MCF 10A (cell line): ENCODE measurements at regions not wholly inside any gene's neighbourhood (a gene's known extent, or its start where the extent isn't known, plus 50 kb on each side); places are given as distances from the start of the nearest gene placed in this dataset.

Source experiments
- BruUV-seq: library from RNA; stranded (reverse); fragments of 400-500 nt; replicated peaks from 2 replicates; lab custom pipeline; 2021; lab: Mats Ljungman, UMichigan
- CTCF ChIA-PET: fragments of 300-600 bp; sonication (Branson Sonifier 250); formaldehyde crosslinking; extraction: SDS; loops from one replicate; lab custom pipeline; 2021; ENCODE audit warnings: antibody characterized with exemption, inconsistent platforms; lab: Yijun Ruan, JAX
- POLR2A ChIA-PET: fragments of 300-600, 350-650 bp; sonication (Branson Sonifier 250); formaldehyde crosslinking; extraction: SDS; loops from one replicate; lab custom pipeline; 2020; ENCODE audit warnings: antibody characterized with exemption, inconsistent platforms; lab: Yijun Ruan, JAX
- DNase-seq: peaks from one replicate; pipeline ENCODE4 v3.0.0-alpha.2; 2018; ENCODE audit not compliant: unreplicated experiment
- H3K27ac Mint-ChIP-seq: one replicate; pipeline ENCODE4 v1.8.0; 2022; ENCODE audit warnings: mild to moderate bottlenecking, low read depth, mixed read lengths; ENCODE audit not compliant: unreplicated experiment
- H3K27me3 Mint-ChIP-seq: one replicate; pipeline ENCODE4 v1.8.0; 2022; ENCODE audit warnings: mixed read lengths; ENCODE audit not compliant: insufficient read depth, unreplicated experiment
- H3K36me3 Mint-ChIP-seq: one replicate; pipeline ENCODE4 v1.8.0; 2022; ENCODE audit warnings: mild to moderate bottlenecking, moderate library complexity, mixed read lengths; ENCODE audit not compliant: insufficient read depth, unreplicated experiment
- H3K4me1 Mint-ChIP-seq: one replicate; pipeline ENCODE4 v1.8.0; 2022; ENCODE audit warnings: mixed read lengths; ENCODE audit not compliant: insufficient read depth, unreplicated experiment
- H3K4me3 Mint-ChIP-seq: one replicate; pipeline ENCODE4 v1.8.0; 2022; ENCODE audit warnings: mild to moderate bottlenecking, moderate library complexity, mixed read lengths; ENCODE audit not compliant: unreplicated experiment
- H3K9me3 Mint-ChIP-seq: one replicate; pipeline ENCODE4 v1.8.0; 2022; ENCODE audit warnings: mixed read lengths; ENCODE audit not compliant: unreplicated experiment
- intact Hi-C: fragments of 100-400 bp; cut with micrococcal nuclease; formaldehyde crosslinking; loops from 2 replicates; pipeline ENCODE4 v1.14.1; 2022
- TF ChIP-seq, protein P1 (sequence below): fragments of 200-600 bp; IDR thresholded peaks from one replicate; pipeline ENCODE4 v1.8.0; 2022; ENCODE audit warnings: antibody characterized with exemption, mild to moderate bottlenecking; ENCODE audit not compliant: unreplicated experiment

DNA sequence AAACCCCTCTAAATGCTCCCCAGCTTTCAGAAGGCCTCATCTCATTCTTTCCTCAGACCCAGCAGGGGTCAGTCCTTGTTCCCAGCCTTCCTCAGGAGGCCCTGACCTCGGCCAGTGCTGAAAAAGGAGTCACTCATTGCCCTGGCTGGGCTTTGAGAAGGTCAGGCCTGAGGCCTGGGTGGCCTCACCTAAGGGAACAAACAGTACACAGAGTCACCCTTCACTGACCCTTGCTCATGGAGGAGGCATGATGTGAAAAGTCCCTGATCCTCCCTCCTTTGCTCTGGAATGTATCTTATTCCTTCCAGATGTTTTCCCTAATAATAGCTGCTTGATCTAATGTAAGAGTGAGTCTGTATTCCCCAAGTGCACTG lies 117.7 kb upstream of the SLC44A3 start:
- no peak overlapping the region for H3K4me3 Mint-ChIP-seq
- no peaks in the 10 kb centered on the region for H3K27me3 Mint-ChIP-seq
- TF ChIP-seq, protein P1, sequence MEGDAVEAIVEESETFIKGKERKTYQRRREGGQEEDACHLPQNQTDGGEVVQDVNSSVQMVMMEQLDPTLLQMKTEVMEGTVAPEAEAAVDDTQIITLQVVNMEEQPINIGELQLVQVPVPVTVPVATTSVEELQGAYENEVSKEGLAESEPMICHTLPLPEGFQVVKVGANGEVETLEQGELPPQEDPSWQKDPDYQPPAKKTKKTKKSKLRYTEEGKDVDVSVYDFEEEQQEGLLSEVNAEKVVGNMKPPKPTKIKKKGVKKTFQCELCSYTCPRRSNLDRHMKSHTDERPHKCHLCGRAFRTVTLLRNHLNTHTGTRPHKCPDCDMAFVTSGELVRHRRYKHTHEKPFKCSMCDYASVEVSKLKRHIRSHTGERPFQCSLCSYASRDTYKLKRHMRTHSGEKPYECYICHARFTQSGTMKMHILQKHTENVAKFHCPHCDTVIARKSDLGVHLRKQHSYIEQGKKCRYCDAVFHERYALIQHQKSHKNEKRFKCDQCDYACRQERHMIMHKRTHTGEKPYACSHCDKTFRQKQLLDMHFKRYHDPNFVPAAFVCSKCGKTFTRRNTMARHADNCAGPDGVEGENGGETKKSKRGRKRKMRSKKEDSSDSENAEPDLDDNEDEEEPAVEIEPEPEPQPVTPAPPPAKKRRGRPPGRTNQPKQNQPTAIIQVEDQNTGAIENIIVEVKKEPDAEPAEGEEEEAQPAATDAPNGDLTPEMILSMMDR = no peak
- no peaks in the 10 kb centered on the region for H3K4me1 Mint-ChIP-seq
- no TSS peak for BruUV-seq
- intact Hi-C loops = no loop called here
- ChIA-PET POLR2A (no interaction called here), CTCF (interaction anchor here (0.7 kb wide), 1 partner anchor 91 kb away, joined by 3 read pairs; no protein-coding TSS in a partner anchor)
- no peak overlapping the region for H3K27ac Mint-ChIP-seq
- DNase-seq = no peak
- H3K9me3 Mint-ChIP-seq = no peaks in the 10 kb centered on the region
- H3K36me3 Mint-ChIP-seq = no peaks in the 10 kb centered on the region

GRCh38 chr1:94701796-94702441 lies 118.2 kb upstream of the SLC44A3 start:
- DNase-seq = no peak
- Mint-ChIP-seq H3K4me3 (no peak overlapping the region), H3K27ac (no peak overlapping the region), H3K9me3 (no peaks in the 10 kb centered on the region), H3K27me3 (no peaks in the 10 kb centered on the region), H3K4me1 (no peaks in the 10 kb centered on the region), H3K36me3 (no peaks in the 10 kb centered on the region)
- ChIA-PET CTCF (interaction anchor here (0.7 kb wide), 1 partner anchor 92 kb away, joined by 3 read pairs; no protein-coding TSS in a partner anchor), POLR2A (no interaction called here)
- TF ChIP-seq, protein P1 = no peak
- intact Hi-C loops = no loop called here
- BruUV-seq = no TSS peak

DNA sequence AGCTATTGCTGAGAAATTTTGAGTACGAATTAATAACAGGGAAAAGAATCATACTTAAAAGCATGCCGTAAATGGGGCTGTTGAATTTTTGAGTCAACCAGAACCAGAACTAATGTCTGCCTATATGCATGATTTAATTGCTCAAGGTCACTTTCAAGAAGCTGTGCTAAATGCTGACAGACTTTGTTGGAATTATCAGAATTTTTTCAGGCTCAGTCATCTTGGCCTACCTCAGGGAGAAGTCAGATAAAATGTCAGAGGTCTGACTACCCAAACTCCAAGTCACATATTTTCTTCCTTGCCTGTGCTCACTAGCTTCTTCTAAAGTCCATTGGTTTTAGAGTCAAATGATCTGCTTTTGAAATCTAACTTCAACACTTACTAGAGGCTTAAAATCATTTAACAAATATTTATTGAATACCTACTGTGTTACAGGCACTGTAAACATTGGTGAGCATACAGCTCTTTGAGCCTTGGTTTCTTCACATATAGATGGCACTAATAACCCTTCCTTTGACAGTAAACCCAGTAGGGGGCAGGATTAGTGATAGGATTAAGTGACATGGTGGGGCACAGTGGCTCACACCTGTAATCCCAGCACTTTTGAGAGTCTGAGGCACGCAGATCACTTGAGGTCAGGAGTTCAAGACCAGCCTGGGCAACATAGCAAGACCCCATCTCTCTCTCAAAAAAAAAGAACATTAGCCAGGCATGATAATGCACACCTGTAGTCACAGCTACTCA lies 121.2 kb upstream of the SLC44A3 start:
- H3K27me3 Mint-ChIP-seq = no peaks in the 10 kb centered on the region
- no peaks in the 10 kb centered on the region for H3K4me1 Mint-ChIP-seq
- no peak overlapping the region for H3K4me3 Mint-ChIP-seq
- H3K27ac Mint-ChIP-seq = no peak overlapping the region
- POLR2A ChIA-PET = interaction anchor here (0.6 kb wide), 1 partner anchor 50 kb away, joined by 3 read pairs; no protein-coding TSS in a partner anchor
- CTCF ChIA-PET = interaction anchor here (0.8 to 1.6 kb wide), 3 partner anchors 17 to 168 kb away, joined by 3 to 4 read pairs (median 4); no protein-coding TSS in a partner anchor
- intact Hi-C loops = no loop called here
- DNase-seq = no peak
- no TSS peak for BruUV-seq
- H3K36me3 Mint-ChIP-seq = no peaks in the 10 kb centered on the region
- TF ChIP-seq, protein P1 = no peak
- peaks cover 3% of the 10 kb centered on the region for H3K9me3 Mint-ChIP-seq

DNA sequence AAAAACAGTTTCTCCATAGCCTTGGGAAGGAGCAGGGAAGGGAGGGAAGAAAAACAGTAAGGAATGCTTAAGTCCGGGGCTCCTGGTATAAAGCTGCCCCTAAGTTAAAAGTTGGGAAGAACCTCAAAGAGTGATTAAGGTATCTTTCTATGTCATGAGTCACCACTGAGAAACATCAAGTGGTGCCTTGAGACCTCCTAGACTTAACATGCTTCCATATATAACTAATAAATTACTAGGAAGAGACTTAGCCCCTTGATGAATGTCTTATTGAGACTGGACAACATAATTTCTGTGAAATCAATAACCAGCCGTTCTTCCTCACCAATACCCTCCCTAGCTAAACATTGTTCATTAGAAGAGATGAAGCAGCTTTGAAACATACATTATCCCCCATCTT lies 121.8 kb upstream of the SLC44A3 start:
- CTCF ChIA-PET = interaction anchor here (0.6 to 1.6 kb wide), 4 partner anchors 10 to 167 kb away, joined by 3 to 4 read pairs (median 4); no protein-coding TSS in a partner anchor
- H3K9me3 Mint-ChIP-seq = peaks cover 7% of the 10 kb centered on the region
- H3K4me3 Mint-ChIP-seq = no peak overlapping the region
- no peaks in the 10 kb centered on the region for H3K36me3 Mint-ChIP-seq
- no peaks in the 10 kb centered on the region for H3K4me1 Mint-ChIP-seq
- H3K27me3 Mint-ChIP-seq = no peaks in the 10 kb centered on the region
- TF ChIP-seq, protein P1 = no peak
- no peak overlapping the region for H3K27ac Mint-ChIP-seq
- no peak for DNase-seq
- POLR2A ChIA-PET = interaction anchor here (0.6 kb wide), 1 partner anchor 50 kb away, joined by 3 read pairs; no protein-coding TSS in a partner anchor
- no TSS peak for BruUV-seq
- intact Hi-C loops = no loop called here
